ENCODE measurements at regions not wholly inside any gene's neighbourhood (a gene's known extent, or its start where the extent isn't known, plus 50 kb on each side); places are given as distances from the start of the nearest gene placed in this dataset.

- TF ChIP-seq GTF2I (CRISPR knock-in tag; conservative IDR thresholded peaks at IDR 0.05) (no peak), OVOL2 (CRISPR knock-in tag; IDR thresholded peaks at IDR 0.05; ENCODE audit: borderline replicate concordance) (no peak), RELA (CRISPR knock-in tag; IDR thresholded peaks at IDR 0.05; ENCODE audit: borderline replicate concordance) (no peak), ATF6 (CRISPR knock-in tag; IDR thresholded peaks at IDR 0.05) (no peak), CREM (CRISPR knock-in tag; IDR thresholded peaks at IDR 0.05) (no peak), HMGXB4 (CRISPR knock-in tag; IDR thresholded peaks at IDR 0.05) (no peak), SOX15 (CRISPR knock-in tag; IDR thresholded peaks at IDR 0.05) (no peak), IRF1 (CRISPR knock-in tag; IDR thresholded peaks at IDR 0.05) (no peak), ZNF281 (CRISPR knock-in tag; IDR thresholded peaks at IDR 0.05) (no peak), NFYB (CRISPR knock-in tag; conservative IDR thresholded peaks at IDR 0.05; ENCODE audit: low read depth) (no peak), ZNF396 (CRISPR knock-in tag; IDR thresholded peaks at IDR 0.05; ENCODE audit: borderline replicate concordance) (no peak), E2F1 (CRISPR knock-in tag; IDR thresholded peaks at IDR 0.05) (no peak), AR (CRISPR knock-in tag; IDR thresholded peaks at IDR 0.05) (no peak)
- no peaks in the 10 kb centered on the region for H3K9me3 Mint-ChIP-seq
- no peaks in the 10 kb centered on the region for H3K27me3 Mint-ChIP-seq (ENCODE audit: low read depth)
- DNase-seq (ENCODE audit: low spot score), result no peak
- H3K4me3 Mint-ChIP-seq, result no peak overlapping the region
- CTCF ChIA-PET, result no interaction called here
- POLR2A ChIA-PET, result no interaction called here
- no peak overlapping the region for H3K27ac Mint-ChIP-seq
- ATAC-seq, result no peak
- H3K4me1 Mint-ChIP-seq, result peaks cover 5% of the 10 kb centered on the region
- no peaks in the 10 kb centered on the region for H3K36me3 Mint-ChIP-seq
Observed at GRCh38 chr17:62150471-62150870, 85.4 kb upstream of the MED13 start.

GRCh38 chr17:62149961-62150360, 84.9 kb upstream of the MED13 start:
- H3K9me3 Mint-ChIP-seq, result no peaks in the 10 kb centered on the region
- ChIA-PET CTCF (no interaction called here), POLR2A (no interaction called here)
- no peak overlapping the region for H3K4me3 Mint-ChIP-seq
- ATAC-seq (no peak), DNase-seq (ENCODE audit: low spot score) (no peak)
- H3K27ac Mint-ChIP-seq, result no peak overlapping the region
- peaks cover 5% of the 10 kb centered on the region for H3K4me1 Mint-ChIP-seq
- no peaks in the 10 kb centered on the region for H3K27me3 Mint-ChIP-seq (ENCODE audit: low read depth)
- no peaks in the 10 kb centered on the region for H3K36me3 Mint-ChIP-seq
- TF ChIP-seq E2F4 (CRISPR knock-in tag; IDR thresholded peaks at IDR 0.05; ENCODE audit: borderline replicate concordance, low read depth) (no peak), ESRRA (CRISPR knock-in tag; IDR thresholded peaks at IDR 0.05; ENCODE audit: borderline replicate concordance) (no peak), MYBL2 (CRISPR knock-in tag; IDR thresholded peaks at IDR 0.05) (no peak), ZNF416 (CRISPR knock-in tag; IDR thresholded peaks at IDR 0.05) (no peak), ZNF423 (CRISPR knock-in tag; IDR thresholded peaks at IDR 0.05) (no peak), AR (CRISPR knock-in tag; IDR thresholded peaks at IDR 0.05) (no peak), PREB (CRISPR knock-in tag; IDR thresholded peaks at IDR 0.05; ENCODE audit: borderline replicate concordance) (no peak)

Measured in WTC11 (cell line).